GM23338 (cell line): ENCODE measurements at regions not wholly inside any gene's neighbourhood (a gene's known extent, or its start where the extent isn't known, plus 50 kb on each side); places are given as distances from the start of the nearest gene placed in this dataset.

ENCODE experiments used
- ATAC-seq: fragments of 200-7000 bp; cut with Tn5 transposase; 3 replicates; pipeline ENCODE4 v1.9.1; 2020
- DNase-seq: peaks from one replicate; pipeline ENCODE4 v3.0.0-alpha.2; 2015; ENCODE audit warnings: low spot score
- H2AFZ ChIP-seq: fragments of 200-600 bp; sonication (generic); 2 replicates; pipeline ENCODE4 v1.8.0; 2016; ENCODE audit warnings: antibody characterized with exemption, mild to moderate bottlenecking, moderate library complexity
- H3F3A ChIP-seq: fragments of 200-600 bp; sonication (generic); replicated peaks from 2 replicates; pipeline ENCODE4 v1.8.0; 2017; ENCODE audit warnings: antibody characterized with exemption, mixed run types, low read depth
- H3K27ac ChIP-seq: fragments of 200-600 bp; sonication (generic); 2 replicates; pipeline ENCODE4 v1.6.1; 2016; ENCODE audit warnings: low read depth
- H3K27me3 ChIP-seq: fragments of 200-600 bp; sonication (generic); 2 replicates; pipeline ENCODE4 v1.8.0; 2016; ENCODE audit warnings: mild to moderate bottlenecking, mixed run types, moderate library complexity; ENCODE audit not compliant: insufficient read depth
- H3K36me3 ChIP-seq: fragments of 200-600 bp; sonication (generic); 2 replicates; pipeline ENCODE4 v1.8.0; 2016; ENCODE audit warnings: mild to moderate bottlenecking; ENCODE audit not compliant: insufficient read depth
- H3K4me1 ChIP-seq: fragments of 200-600 bp; sonication (generic); 2 replicates; pipeline ENCODE4 v1.8.0; 2016; ENCODE audit warnings: mild to moderate bottlenecking, moderate library complexity; ENCODE audit not compliant: insufficient read depth
- H3K4me2 ChIP-seq: fragments of 200-600 bp; sonication (generic); 2 replicates; pipeline ENCODE4 v1.7.1; 2017; ENCODE audit warnings: mixed run types
- H3K4me3 ChIP-seq: fragments of 200-600 bp; sonication (generic); 2 replicates; pipeline ENCODE4 v1.6.1; 2016; ENCODE audit warnings: mixed run types
- H3K79me2 ChIP-seq: fragments of 200-600 bp; sonication (generic); replicated peaks from 2 replicates; pipeline ENCODE4 v1.8.0; 2017; ENCODE audit warnings: mild to moderate bottlenecking; ENCODE audit not compliant: insufficient read depth
- H3K9me2 ChIP-seq: fragments of 200-600 bp; sonication (generic); 2 replicates; pipeline ENCODE4 v1.8.0; 2017; ENCODE audit not compliant: insufficient read depth
- H4K20me1 ChIP-seq: fragments of 200-600 bp; sonication (generic); replicated peaks from 2 replicates; pipeline ENCODE4 v1.8.0; 2017; ENCODE audit warnings: mild to moderate bottlenecking; ENCODE audit not compliant: insufficient read depth
- H3K27ac Mint-ChIP-seq: 2 replicates; pipeline ENCODE4 v1.8.0; 2020; ENCODE audit warnings: inconsistent platforms, mild to moderate bottlenecking, moderate library complexity, mixed read lengths
- H3K27me3 Mint-ChIP-seq: 3 replicates; pipeline ENCODE4 v1.8.0; 2022; ENCODE audit warnings: low read depth, mild to moderate bottlenecking, moderate library complexity, mixed read lengths, inconsistent platforms; ENCODE audit not compliant: insufficient read depth, poor library complexity
- H3K36me3 Mint-ChIP-seq: 3 replicates; pipeline ENCODE4 v1.8.0; 2021; ENCODE audit warnings: low read depth, mild to moderate bottlenecking, inconsistent platforms, moderate library complexity, mixed read lengths
- H3K4me1 Mint-ChIP-seq: 3 replicates; pipeline ENCODE4 v1.8.0; 2020; ENCODE audit warnings: mild to moderate bottlenecking, inconsistent platforms, mixed read lengths
- H3K4me3 Mint-ChIP-seq: 3 replicates; pipeline ENCODE4 v1.8.0; 2021; ENCODE audit warnings: moderate library complexity, mild to moderate bottlenecking, inconsistent platforms, mixed read lengths
- H3K9me3 Mint-ChIP-seq: 3 replicates; pipeline ENCODE4 v1.8.0; 2020; ENCODE audit warnings: moderate library complexity, mild to moderate bottlenecking, inconsistent platforms, mixed read lengths
- CREB1 ChIP-seq: fragments of 250-450 bp; sonication (Bioruptor Pico); IDR thresholded peaks from 2 replicates; pipeline ENCODE4 v1.5.0; 2020; ENCODE audit warnings: low read depth, mild to moderate bottlenecking, moderate library complexity
- EZH2 ChIP-seq: fragments of 200-600 bp; sonication (generic); IDR thresholded peaks from one replicate; pipeline ENCODE4 v1.8.0; 2017; ENCODE audit warnings: antibody characterized with exemption, mild to moderate bottlenecking, low read depth; ENCODE audit not compliant: unreplicated experiment
- EZH2phosphoT487 ChIP-seq: fragments of 200-600 bp; sonication (generic); IDR thresholded peaks from one replicate; pipeline ENCODE4 v1.8.1; 2018; ENCODE audit warnings: antibody characterized with exemption; ENCODE audit not compliant: unreplicated experiment
- JUNB ChIP-seq: IDR thresholded peaks from one replicate; pipeline ENCODE4 v1.6.1; 2016; ENCODE audit warnings: antibody characterized with exemption; ENCODE audit not compliant: unreplicated experiment
- NANOG ChIP-seq: IDR thresholded peaks from 2 replicates; pipeline ENCODE4 v1.6.1; 2016; ENCODE audit warnings: antibody characterized with exemption, borderline replicate concordance
- POLR2AphosphoS5 ChIP-seq: IDR thresholded peaks from 2 replicates; pipeline ENCODE4 v1.6.1; 2016; ENCODE audit warnings: antibody characterized with exemption, low read depth
- STAT1 ChIP-seq: IDR thresholded peaks from one replicate; pipeline ENCODE4 v1.6.1; 2016; ENCODE audit warnings: antibody characterized with exemption; ENCODE audit not compliant: unreplicated experiment
- ZNF114 ChIP-seq: fragments of 250-450 bp; sonication (Bioruptor Pico); IDR thresholded peaks from 2 replicates; pipeline ENCODE4 v1.5.0; 2020; ENCODE audit warnings: mild to moderate bottlenecking, moderate library complexity
- ZNF331 ChIP-seq: fragments of 250-450 bp; sonication (Bioruptor Pico); IDR thresholded peaks from 2 replicates; pipeline ENCODE4 v1.5.0; 2020; ENCODE audit warnings: low read depth, mild to moderate bottlenecking, moderate library complexity
- ZNF462 ChIP-seq: fragments of 250-450 bp; sonication (Bioruptor Pico); IDR thresholded peaks from 2 replicates; pipeline ENCODE4 v1.5.0; 2020; ENCODE audit warnings: mild to moderate bottlenecking, moderate library complexity
- TF ChIP-seq, protein P1 (sequence below): IDR thresholded peaks from 2 replicates; pipeline ENCODE4 v1.6.1; 2016; ENCODE audit warnings: antibody characterized with exemption
- TF ChIP-seq, protein P2 (sequence below), 2 experiments: fragments of 200-600 bp in 1 of 2; sonication (generic) in 1 of 2; conservative IDR thresholded peaks; 2 replicates each; pipeline versions ENCODE4 v1.5.1 to v1.6.1; 2016 to 2017; ENCODE audit warnings: antibody characterized with exemption in 2 of 2, low read depth in 2 of 2, mild to moderate bottlenecking in 2 of 2, moderate library complexity in 1 of 2
- TF ChIP-seq, protein P3 (sequence below): IDR thresholded peaks from one replicate; pipeline ENCODE4 v1.6.1; 2018; ENCODE audit warnings: antibody characterized with exemption; ENCODE audit not compliant: unreplicated experiment

- Histone ChIP-seq H3K36me3 (peaks cover 7% of the 10 kb centered on the region; the same call in 1 of the 2 replicates), H3K27ac (no peak overlapping the region), H3K79me2 (no peaks in the 10 kb centered on the region), H3K4me3 (no peak overlapping the region), H3K27me3 (no peaks in the 10 kb centered on the region), H2AFZ (no peak overlapping the region), H3K4me1 (peaks cover 17% of the 10 kb centered on the region), H3K9me2 (peaks cover 18% of the 10 kb centered on the region), H3F3A (no peaks in the 10 kb centered on the region), H3K4me2 (no peak overlapping the region), H4K20me1 (no peaks in the 10 kb centered on the region)
- DNase-seq (peak; percentile 30), ATAC-seq (no peak)
- H3K36me3 Mint-ChIP-seq, result peaks cover 19% of the 10 kb centered on the region
- TF ChIP-seq CREB1 (CRISPR knock-in tag) (no peak), ZNF114 (CRISPR knock-in tag) (no peak), EZH2phosphoT487 (no peak), STAT1 (no peak), ZNF331 (CRISPR knock-in tag) (no peak), NANOG (no peak), JUNB (no peak), POLR2AphosphoS5 (no peak), EZH2 (no peak), ZNF462 (CRISPR knock-in tag) (no peak)
- TF ChIP-seq, protein P1, sequence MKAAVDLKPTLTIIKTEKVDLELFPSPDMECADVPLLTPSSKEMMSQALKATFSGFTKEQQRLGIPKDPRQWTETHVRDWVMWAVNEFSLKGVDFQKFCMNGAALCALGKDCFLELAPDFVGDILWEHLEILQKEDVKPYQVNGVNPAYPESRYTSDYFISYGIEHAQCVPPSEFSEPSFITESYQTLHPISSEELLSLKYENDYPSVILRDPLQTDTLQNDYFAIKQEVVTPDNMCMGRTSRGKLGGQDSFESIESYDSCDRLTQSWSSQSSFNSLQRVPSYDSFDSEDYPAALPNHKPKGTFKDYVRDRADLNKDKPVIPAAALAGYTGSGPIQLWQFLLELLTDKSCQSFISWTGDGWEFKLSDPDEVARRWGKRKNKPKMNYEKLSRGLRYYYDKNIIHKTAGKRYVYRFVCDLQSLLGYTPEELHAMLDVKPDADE, result no peak
- TF ChIP-seq, protein P2, sequence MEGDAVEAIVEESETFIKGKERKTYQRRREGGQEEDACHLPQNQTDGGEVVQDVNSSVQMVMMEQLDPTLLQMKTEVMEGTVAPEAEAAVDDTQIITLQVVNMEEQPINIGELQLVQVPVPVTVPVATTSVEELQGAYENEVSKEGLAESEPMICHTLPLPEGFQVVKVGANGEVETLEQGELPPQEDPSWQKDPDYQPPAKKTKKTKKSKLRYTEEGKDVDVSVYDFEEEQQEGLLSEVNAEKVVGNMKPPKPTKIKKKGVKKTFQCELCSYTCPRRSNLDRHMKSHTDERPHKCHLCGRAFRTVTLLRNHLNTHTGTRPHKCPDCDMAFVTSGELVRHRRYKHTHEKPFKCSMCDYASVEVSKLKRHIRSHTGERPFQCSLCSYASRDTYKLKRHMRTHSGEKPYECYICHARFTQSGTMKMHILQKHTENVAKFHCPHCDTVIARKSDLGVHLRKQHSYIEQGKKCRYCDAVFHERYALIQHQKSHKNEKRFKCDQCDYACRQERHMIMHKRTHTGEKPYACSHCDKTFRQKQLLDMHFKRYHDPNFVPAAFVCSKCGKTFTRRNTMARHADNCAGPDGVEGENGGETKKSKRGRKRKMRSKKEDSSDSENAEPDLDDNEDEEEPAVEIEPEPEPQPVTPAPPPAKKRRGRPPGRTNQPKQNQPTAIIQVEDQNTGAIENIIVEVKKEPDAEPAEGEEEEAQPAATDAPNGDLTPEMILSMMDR (conservative IDR thresholded peaks at IDR 0.05; ENCODE audit: low read depth in 2 of 2), result no peak
- TF ChIP-seq, protein P3, sequence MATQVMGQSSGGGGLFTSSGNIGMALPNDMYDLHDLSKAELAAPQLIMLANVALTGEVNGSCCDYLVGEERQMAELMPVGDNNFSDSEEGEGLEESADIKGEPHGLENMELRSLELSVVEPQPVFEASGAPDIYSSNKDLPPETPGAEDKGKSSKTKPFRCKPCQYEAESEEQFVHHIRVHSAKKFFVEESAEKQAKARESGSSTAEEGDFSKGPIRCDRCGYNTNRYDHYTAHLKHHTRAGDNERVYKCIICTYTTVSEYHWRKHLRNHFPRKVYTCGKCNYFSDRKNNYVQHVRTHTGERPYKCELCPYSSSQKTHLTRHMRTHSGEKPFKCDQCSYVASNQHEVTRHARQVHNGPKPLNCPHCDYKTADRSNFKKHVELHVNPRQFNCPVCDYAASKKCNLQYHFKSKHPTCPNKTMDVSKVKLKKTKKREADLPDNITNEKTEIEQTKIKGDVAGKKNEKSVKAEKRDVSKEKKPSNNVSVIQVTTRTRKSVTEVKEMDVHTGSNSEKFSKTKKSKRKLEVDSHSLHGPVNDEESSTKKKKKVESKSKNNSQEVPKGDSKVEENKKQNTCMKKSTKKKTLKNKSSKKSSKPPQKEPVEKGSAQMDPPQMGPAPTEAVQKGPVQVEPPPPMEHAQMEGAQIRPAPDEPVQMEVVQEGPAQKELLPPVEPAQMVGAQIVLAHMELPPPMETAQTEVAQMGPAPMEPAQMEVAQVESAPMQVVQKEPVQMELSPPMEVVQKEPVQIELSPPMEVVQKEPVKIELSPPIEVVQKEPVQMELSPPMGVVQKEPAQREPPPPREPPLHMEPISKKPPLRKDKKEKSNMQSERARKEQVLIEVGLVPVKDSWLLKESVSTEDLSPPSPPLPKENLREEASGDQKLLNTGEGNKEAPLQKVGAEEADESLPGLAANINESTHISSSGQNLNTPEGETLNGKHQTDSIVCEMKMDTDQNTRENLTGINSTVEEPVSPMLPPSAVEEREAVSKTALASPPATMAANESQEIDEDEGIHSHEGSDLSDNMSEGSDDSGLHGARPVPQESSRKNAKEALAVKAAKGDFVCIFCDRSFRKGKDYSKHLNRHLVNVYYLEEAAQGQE, result no peak
- no peak overlapping the region for H3K4me3 Mint-ChIP-seq
- peaks cover 20% of the 10 kb centered on the region for H3K9me3 Mint-ChIP-seq
- no peak overlapping the region for H3K27ac Mint-ChIP-seq
- H3K27me3 Mint-ChIP-seq, result peaks cover 2% of the 10 kb centered on the region
- H3K4me1 Mint-ChIP-seq, result 0 out of 3 replicates have a peak, but pooled peaks cover 4% of the 10 kb centered on the region
These were observed 77.0 kb upstream of the MAP3K7 start for GRCh38 chr6:90663873-90664272.
